GM18858 (cell line): ENCODE measurements at regions not wholly inside any gene's neighbourhood (a gene's known extent, or its start where the extent isn't known, plus 50 kb on each side); places are given as distances from the start of the nearest gene placed in this dataset.

Source experiments
- ATAC-seq: cut with Tn5 transposase; IDR thresholded peaks from one replicate; pipeline ENCODE4 v1.9.1; 2021; ENCODE audit not compliant: unreplicated experiment

- ATAC-seq = no peak
These were observed 231.7 kb downstream of the FOXO1 start for GRCh38 chr13:40434516-40435397.

GRCh38 chr13:40438022-40438680 is 228.3 kb downstream of the FOXO1 start:
- ATAC-seq = no peak

GRCh38 chr13:40438999-40439797 is 227.2 kb downstream of the FOXO1 start:
- no peak for ATAC-seq

- ATAC-seq = no peak
These were observed 226.5 kb downstream of the FOXO1 start for GRCh38 chr13:40439928-40440327.

GRCh38 chr13:40440990-40441820 is 225.2 kb downstream of the FOXO1 start:
- no peak for ATAC-seq

GRCh38 chr13:40442231-40442630 is 224.2 kb downstream of the FOXO1 start:
- no peak for ATAC-seq

- no peak for ATAC-seq
These were observed 223.6 kb downstream of the FOXO1 start for GRCh38 chr13:40442826-40443225.

- no peak for ATAC-seq
These were observed 222.2 kb downstream of the FOXO1 start for GRCh38 chr13:40444241-40444640.

- peak; percentile 97 for ATAC-seq
These were observed 220.9 kb downstream of the FOXO1 start for GRCh38 chr13:40445557-40445990.

- ATAC-seq = no peak
These were observed 220.1 kb downstream of the FOXO1 start for GRCh38 chr13:40446365-40446764.

GRCh38 chr13:40447857-40448256 is 218.6 kb downstream of the FOXO1 start:
- ATAC-seq = no peak

- ATAC-seq = no peak
These were observed 214.3 kb downstream of the FOXO1 start for GRCh38 chr13:40452038-40452666.

- no peak for ATAC-seq
These were observed 213.6 kb downstream of the FOXO1 start for GRCh38 chr13:40452741-40453334.

GRCh38 chr13:40453351-40454021 is 213.0 kb downstream of the FOXO1 start:
- no peak for ATAC-seq

GRCh38 chr13:40456397-40456953 is 210.0 kb downstream of the FOXO1 start:
- no peak for ATAC-seq

GRCh38 chr13:40456979-40457553 is 209.4 kb downstream of the FOXO1 start:
- ATAC-seq = no peak

GRCh38 chr13:40457929-40458719 is 208.3 kb downstream of the FOXO1 start:
- ATAC-seq = no peak

- ATAC-seq = no peak
These were observed 207.8 kb downstream of the FOXO1 start for GRCh38 chr13:40458720-40458990.
